Osteoblast (primary cell): ENCODE measurements at regions not wholly inside any gene's neighbourhood (a gene's known extent, or its start where the extent isn't known, plus 50 kb on each side); places are given as distances from the start of the nearest gene placed in this dataset.

Experiments
- DNase-seq: peaks from one replicate; pipeline ENCODE4 v3.0.0; 2011; ENCODE audit warnings: low spot score, mixed read lengths; ENCODE audit not compliant: insufficient read length; ENCODE audit errors: missing footprints
- H2AFZ ChIP-seq: 2 replicates; pipeline ENCODE4 v1.6.0; 2011; ENCODE audit warnings: mild to moderate bottlenecking, low read length
- H3K27ac ChIP-seq: 2 replicates; pipeline ENCODE4 v1.5.1; 2011; ENCODE audit warnings: mild to moderate bottlenecking, low read depth, low read length, moderate library complexity
- H3K27me3 ChIP-seq: 2 replicates; pipeline ENCODE4 v1.6.0; 2012; ENCODE audit warnings: mild to moderate bottlenecking, control low read depth, inconsistent platforms, low read length, moderate library complexity; ENCODE audit not compliant: insufficient read depth
- H3K36me3 ChIP-seq: 2 replicates; pipeline ENCODE4 v1.5.1; 2011; ENCODE audit warnings: mild to moderate bottlenecking, low read length, control low read depth, moderate library complexity; ENCODE audit not compliant: insufficient read depth
- H3K4me1 ChIP-seq: 2 replicates; pipeline ENCODE4 v1.5.1; 2011; ENCODE audit warnings: mild to moderate bottlenecking, low read length, control low read depth, moderate library complexity; ENCODE audit not compliant: insufficient read depth
- H3K4me2 ChIP-seq: 2 replicates; pipeline ENCODE4 v1.6.0; 2011; ENCODE audit warnings: mild to moderate bottlenecking, low read length; ENCODE audit not compliant: insufficient read depth
- H3K4me3 ChIP-seq: fragments of 200-600 bp; sonication (generic); 3 replicates; pipeline ENCODE4 v1.5.1; 2012; ENCODE audit warnings: mild to moderate bottlenecking, low read length, inconsistent platforms; ENCODE audit not compliant: insufficient read depth
- H3K79me2 ChIP-seq: 2 replicates; pipeline ENCODE4 v1.6.0; 2012; ENCODE audit warnings: mild to moderate bottlenecking, low read length, control low read depth, inconsistent platforms; ENCODE audit not compliant: insufficient read depth
- H3K9me3 ChIP-seq: 2 replicates; pipeline ENCODE4 v1.5.1; 2011; ENCODE audit warnings: low read depth, low read length, control low read depth
- H4K20me1 ChIP-seq: 2 replicates; pipeline ENCODE4 v1.6.0; 2012; ENCODE audit warnings: mild to moderate bottlenecking, low read length, control low read depth; ENCODE audit not compliant: insufficient read depth
- CTCF ChIP-seq: IDR thresholded peaks from 2 replicates; pipeline ENCODE4 v1.5.1; 2011; ENCODE audit warnings: mild to moderate bottlenecking, low read depth, low read length, moderate library complexity; ENCODE audit errors: extremely low read depth

GRCh38 chr1:191483988-191484387 lies 674.3 kb upstream of the RGS18 start:
- H3K4me3 ChIP-seq = no peak overlapping the region
- no peak overlapping the region for H2AFZ ChIP-seq
- DNase-seq = no peak
- H3K79me2 ChIP-seq = no peaks in the 10 kb centered on the region
- H3K4me2 ChIP-seq = no peak overlapping the region
- no peak for TF ChIP-seq CTCF
- H3K27me3 ChIP-seq = no peaks in the 10 kb centered on the region
- H4K20me1 ChIP-seq = no peaks in the 10 kb centered on the region
- H3K4me1 ChIP-seq = no peaks in the 10 kb centered on the region
- H3K9me3 ChIP-seq = peaks cover 3% of the 10 kb centered on the region
- H3K36me3 ChIP-seq = no peaks in the 10 kb centered on the region
- no peak overlapping the region for H3K27ac ChIP-seq

- Histone ChIP-seq H3K36me3 (no peaks in the 10 kb centered on the region), H3K4me3 (no peak overlapping the region), H3K4me1 (no peaks in the 10 kb centered on the region), H3K27me3 (no peaks in the 10 kb centered on the region), H3K4me2 (no peak overlapping the region), H3K79me2 (no peaks in the 10 kb centered on the region), H4K20me1 (no peaks in the 10 kb centered on the region), H2AFZ (no peak overlapping the region), H3K27ac (no peak overlapping the region), H3K9me3 (no peaks in the 10 kb centered on the region)
- no peak for TF ChIP-seq CTCF
- no peak for DNase-seq
Observed at GRCh38 chr1:191490303-191490702, 668.0 kb upstream of the RGS18 start.

GRCh38 chr1:191495040-191495439 lies 663.2 kb upstream of the RGS18 start:
- DNase-seq = no peak
- Histone ChIP-seq H3K9me3 (no peaks in the 10 kb centered on the region), H2AFZ (no peak overlapping the region), H3K36me3 (no peaks in the 10 kb centered on the region), H3K27ac (no peak overlapping the region), H3K27me3 (no peaks in the 10 kb centered on the region), H4K20me1 (no peaks in the 10 kb centered on the region), H3K79me2 (no peaks in the 10 kb centered on the region), H3K4me3 (no peak overlapping the region), H3K4me2 (no peak overlapping the region), H3K4me1 (no peaks in the 10 kb centered on the region)
- no peak for TF ChIP-seq CTCF

GRCh38 chr1:191498318-191498717 lies 659.9 kb upstream of the RGS18 start:
- TF ChIP-seq CTCF = no peak
- no peak overlapping the region for H3K4me3 ChIP-seq
- no peaks in the 10 kb centered on the region for H3K4me1 ChIP-seq
- no peaks in the 10 kb centered on the region for H3K27me3 ChIP-seq
- H3K9me3 ChIP-seq = no peaks in the 10 kb centered on the region
- no peak overlapping the region for H2AFZ ChIP-seq
- H3K27ac ChIP-seq = no peak overlapping the region
- no peak for DNase-seq
- H3K4me2 ChIP-seq = no peak overlapping the region
- H4K20me1 ChIP-seq = no peaks in the 10 kb centered on the region
- no peaks in the 10 kb centered on the region for H3K36me3 ChIP-seq
- no peaks in the 10 kb centered on the region for H3K79me2 ChIP-seq
